ENCODE measurements at regions not wholly inside any gene's neighbourhood (a gene's known extent, or its start where the extent isn't known, plus 50 kb on each side); places are given as distances from the start of the nearest gene placed in this dataset.

- no peak overlapping the region for H3K27ac ChIP-seq (ENCODE audit: insufficient read depth, low read length, poor library complexity, severe bottlenecking)
- no peak overlapping the region for H3K4me3 Mint-ChIP-seq
- ATAC-seq (ENCODE audit: low read depth in 2 of 2): no peak
- DNase-seq: no peak
- H3K4me1 Mint-ChIP-seq: no peaks in the 10 kb centered on the region
- peaks cover 5% of the 10 kb centered on the region for H3K27me3 Mint-ChIP-seq
- no peaks in the 10 kb centered on the region for H3K27me3 ChIP-seq (ENCODE audit: control insufficient read depth, insufficient read depth, low read length)
- peaks cover 6 to 7% of the 10 kb centered on the region in 2 experiments for H3K9me3 ChIP-seq (ENCODE audit: control insufficient read depth in 2 of 2, low read length in 2 of 2)
- H3K4me1 ChIP-seq (ENCODE audit: control insufficient read depth, insufficient read depth, low read length, poor library complexity, severe bottlenecking): no peaks in the 10 kb centered on the region
- H3K36me3 ChIP-seq (ENCODE audit: control insufficient read depth, insufficient read depth, low read length): no peaks in the 10 kb centered on the region
- no peak overlapping the region for H3K27ac Mint-ChIP-seq
- peaks cover 3 to 25% (median 13%) of the 10 kb centered on the region in 7 donors for H3K9me3 Mint-ChIP-seq
- H3K4me3 ChIP-seq (ENCODE audit: low read depth, low read length): no peak overlapping the region
- no peaks in the 10 kb centered on the region for H3K36me3 Mint-ChIP-seq
These were observed 450.1 kb upstream of the RASGRP1 start for GRCh38 chr15:39014682-39015081.

- Histone ChIP-seq H3K36me3 (ENCODE audit: control insufficient read depth, insufficient read depth, low read length) (no peaks in the 10 kb centered on the region), H3K27me3 (ENCODE audit: control insufficient read depth, insufficient read depth, low read length) (no peaks in the 10 kb centered on the region), H3K9me3 (ENCODE audit: control insufficient read depth in 2 of 2, low read length in 2 of 2) (no peaks in the 10 kb centered on the region), H3K27ac (ENCODE audit: insufficient read depth, low read length, poor library complexity, severe bottlenecking) (no peak overlapping the region), H3K4me1 (ENCODE audit: control insufficient read depth, insufficient read depth, low read length, poor library complexity, severe bottlenecking) (no peaks in the 10 kb centered on the region), H3K4me3 (ENCODE audit: low read depth, low read length) (no peak overlapping the region)
- Mint-ChIP-seq H3K27ac (no peak overlapping the region), H3K27me3 (peaks cover 5% of the 10 kb centered on the region), H3K4me3 (no peak overlapping the region), H3K36me3 (no peaks in the 10 kb centered on the region), H3K4me1 (no peaks in the 10 kb centered on the region), H3K9me3 (peaks cover 0 to 8% (median 3%) of the 10 kb centered on the region in 7 donors)
- ATAC-seq (ENCODE audit: low read depth in 2 of 2): no peak
- DNase-seq: no peak
These were observed 452.1 kb upstream of the RASGRP1 start for GRCh38 chr15:39016706-39017105.

GRCh38 chr15:39018966-39019365 is 454.4 kb upstream of the RASGRP1 start:
- Histone ChIP-seq H3K27ac (ENCODE audit: insufficient read depth, low read length, poor library complexity, severe bottlenecking) (no peak overlapping the region), H3K36me3 (ENCODE audit: control insufficient read depth, insufficient read depth, low read length) (no peaks in the 10 kb centered on the region), H3K27me3 (ENCODE audit: control insufficient read depth, insufficient read depth, low read length) (no peaks in the 10 kb centered on the region), H3K9me3 (ENCODE audit: control insufficient read depth in 2 of 2, low read length in 2 of 2) (no peaks in the 10 kb centered on the region), H3K4me1 (ENCODE audit: control insufficient read depth, insufficient read depth, low read length, poor library complexity, severe bottlenecking) (no peaks in the 10 kb centered on the region), H3K4me3 (ENCODE audit: low read depth, low read length) (no peak overlapping the region)
- H3K4me1 Mint-ChIP-seq: no peaks in the 10 kb centered on the region
- H3K36me3 Mint-ChIP-seq: no peaks in the 10 kb centered on the region
- no peak for ATAC-seq (ENCODE audit: low read depth in 2 of 2)
- H3K27me3 Mint-ChIP-seq: no peaks in the 10 kb centered on the region
- no peak for DNase-seq
- peaks cover 0 to 6% (median 3%) of the 10 kb centered on the region in 7 donors for H3K9me3 Mint-ChIP-seq
- no peak overlapping the region for H3K27ac Mint-ChIP-seq
- no peak overlapping the region for H3K4me3 Mint-ChIP-seq

- ATAC-seq (ENCODE audit: low read depth in 2 of 2) (no peak), DNase-seq (no peak)
- Histone ChIP-seq H3K4me1 (ENCODE audit: control insufficient read depth, insufficient read depth, low read length, poor library complexity, severe bottlenecking) (no peaks in the 10 kb centered on the region), H3K36me3 (ENCODE audit: control insufficient read depth, insufficient read depth, low read length) (no peaks in the 10 kb centered on the region), H3K27me3 (ENCODE audit: control insufficient read depth, insufficient read depth, low read length) (no peaks in the 10 kb centered on the region), H3K27ac (ENCODE audit: insufficient read depth, low read length, poor library complexity, severe bottlenecking) (no peak overlapping the region), H3K9me3 (ENCODE audit: control insufficient read depth in 2 of 2, low read length in 2 of 2) (no peaks in the 10 kb centered on the region), H3K4me3 (ENCODE audit: low read depth, low read length) (no peak overlapping the region)
- Mint-ChIP-seq H3K27ac (no peak overlapping the region), H3K4me1 (no peaks in the 10 kb centered on the region), H3K9me3 (peaks cover 0 to 4% (median 0%) of the 10 kb centered on the region in 7 donors), H3K36me3 (no peaks in the 10 kb centered on the region), H3K27me3 (no peaks in the 10 kb centered on the region), H3K4me3 (no peak overlapping the region)
These were observed 456.7 kb upstream of the RASGRP1 start for GRCh38 chr15:39021341-39021740.

- Mint-ChIP-seq H3K9me3 (peaks cover 0 to 2% (median 0%) of the 10 kb centered on the region in 7 donors), H3K4me1 (no peaks in the 10 kb centered on the region), H3K27me3 (no peaks in the 10 kb centered on the region), H3K27ac (no peak overlapping the region), H3K4me3 (no peak overlapping the region), H3K36me3 (no peaks in the 10 kb centered on the region)
- DNase-seq (no peak), ATAC-seq (ENCODE audit: low read depth in 2 of 2) (no peak)
- no peaks in the 10 kb centered on the region for H3K27me3 ChIP-seq (ENCODE audit: control insufficient read depth, insufficient read depth, low read length)
- H3K4me1 ChIP-seq (ENCODE audit: control insufficient read depth, insufficient read depth, low read length, poor library complexity, severe bottlenecking): no peaks in the 10 kb centered on the region
- no peak overlapping the region for H3K27ac ChIP-seq (ENCODE audit: insufficient read depth, low read length, poor library complexity, severe bottlenecking)
- H3K9me3 ChIP-seq (ENCODE audit: control insufficient read depth in 2 of 2, low read length in 2 of 2): no peaks in the 10 kb centered on the region
- no peaks in the 10 kb centered on the region for H3K36me3 ChIP-seq (ENCODE audit: control insufficient read depth, insufficient read depth, low read length)
- no peak overlapping the region for H3K4me3 ChIP-seq (ENCODE audit: low read depth, low read length)
These were observed 458.1 kb upstream of the RASGRP1 start for GRCh38 chr15:39022532-39023305.

- no peak for DNase-seq
- H3K27ac ChIP-seq (ENCODE audit: insufficient read depth, low read length, poor library complexity, severe bottlenecking): no peak overlapping the region
- Mint-ChIP-seq H3K4me3 (no peak overlapping the region), H3K27me3 (no peaks in the 10 kb centered on the region), H3K4me1 (no peaks in the 10 kb centered on the region), H3K27ac (no peak overlapping the region), H3K36me3 (no peaks in the 10 kb centered on the region), H3K9me3 (peaks cover 0 to 2% (median 0%) of the 10 kb centered on the region in 7 donors)
- H3K9me3 ChIP-seq (ENCODE audit: control insufficient read depth in 2 of 2, low read length in 2 of 2): no peaks in the 10 kb centered on the region
- no peaks in the 10 kb centered on the region for H3K27me3 ChIP-seq (ENCODE audit: control insufficient read depth, insufficient read depth, low read length)
- H3K4me1 ChIP-seq (ENCODE audit: control insufficient read depth, insufficient read depth, low read length, poor library complexity, severe bottlenecking): no peaks in the 10 kb centered on the region
- H3K36me3 ChIP-seq (ENCODE audit: control insufficient read depth, insufficient read depth, low read length): no peaks in the 10 kb centered on the region
- no peak overlapping the region for H3K4me3 ChIP-seq (ENCODE audit: low read depth, low read length)
- ATAC-seq (ENCODE audit: low read depth in 2 of 2): no peak
These were observed 460.7 kb upstream of the RASGRP1 start for GRCh38 chr15:39025321-39025720.

- no peaks in the 10 kb centered on the region for H3K4me1 ChIP-seq (ENCODE audit: control insufficient read depth, insufficient read depth, low read length, poor library complexity, severe bottlenecking)
- H3K9me3 Mint-ChIP-seq: peaks cover 0 to 2% (median 0%) of the 10 kb centered on the region in 7 donors
- H3K9me3 ChIP-seq (ENCODE audit: control insufficient read depth in 2 of 2, low read length in 2 of 2): no peaks in the 10 kb centered on the region
- H3K4me1 Mint-ChIP-seq: no peaks in the 10 kb centered on the region
- DNase-seq (no peak), ATAC-seq (ENCODE audit: low read depth in 2 of 2) (no peak)
- no peaks in the 10 kb centered on the region for H3K36me3 Mint-ChIP-seq
- H3K27ac ChIP-seq (ENCODE audit: insufficient read depth, low read length, poor library complexity, severe bottlenecking): no peak overlapping the region
- H3K36me3 ChIP-seq (ENCODE audit: control insufficient read depth, insufficient read depth, low read length): no peaks in the 10 kb centered on the region
- no peak overlapping the region for H3K4me3 Mint-ChIP-seq
- no peaks in the 10 kb centered on the region for H3K27me3 ChIP-seq (ENCODE audit: control insufficient read depth, insufficient read depth, low read length)
- H3K27ac Mint-ChIP-seq: no peak overlapping the region
- H3K27me3 Mint-ChIP-seq: no peaks in the 10 kb centered on the region
- no peak overlapping the region for H3K4me3 ChIP-seq (ENCODE audit: low read depth, low read length)
These were observed 461.3 kb upstream of the RASGRP1 start for GRCh38 chr15:39025881-39026280.

- no peaks in the 10 kb centered on the region for H3K4me1 Mint-ChIP-seq
- no peaks in the 10 kb centered on the region for H3K27me3 ChIP-seq (ENCODE audit: control insufficient read depth, insufficient read depth, low read length)
- H3K9me3 Mint-ChIP-seq: peaks cover 0 to 2% (median 0%) of the 10 kb centered on the region in 7 donors
- H3K27me3 Mint-ChIP-seq: no peaks in the 10 kb centered on the region
- H3K4me3 Mint-ChIP-seq: no peak overlapping the region
- no peaks in the 10 kb centered on the region for H3K9me3 ChIP-seq (ENCODE audit: control insufficient read depth in 2 of 2, low read length in 2 of 2)
- no peaks in the 10 kb centered on the region for H3K36me3 ChIP-seq (ENCODE audit: control insufficient read depth, insufficient read depth, low read length)
- no peaks in the 10 kb centered on the region for H3K4me1 ChIP-seq (ENCODE audit: control insufficient read depth, insufficient read depth, low read length, poor library complexity, severe bottlenecking)
- H3K36me3 Mint-ChIP-seq: no peaks in the 10 kb centered on the region
- ATAC-seq (ENCODE audit: low read depth in 2 of 2) (no peak), DNase-seq (no peak)
- no peak overlapping the region for H3K4me3 ChIP-seq (ENCODE audit: low read depth, low read length)
- no peak overlapping the region for H3K27ac ChIP-seq (ENCODE audit: insufficient read depth, low read length, poor library complexity, severe bottlenecking)
- H3K27ac Mint-ChIP-seq: no peak overlapping the region
These were observed 463.5 kb upstream of the RASGRP1 start for GRCh38 chr15:39028069-39028468.
